GM13977 (cell line): ENCODE measurements at regions not wholly inside any gene's neighbourhood (a gene's known extent, or its start where the extent isn't known, plus 50 kb on each side); places are given as distances from the start of the nearest gene placed in this dataset.

Experiments used
- DNase-seq: peaks from one replicate; pipeline ENCODE4 v3.0.0; 2012; ENCODE audit warnings: low spot score
- CTCF ChIP-seq: IDR thresholded peaks from 2 replicates; pipeline ENCODE4 v1.5.1; 2012; ENCODE audit warnings: mild to moderate bottlenecking, control low read depth; ENCODE audit not compliant: insufficient read depth; ENCODE audit errors: extremely low read depth, missing control alignments
- in situ Hi-C: fragments of 300-500 bp; cut with MboI; formaldehyde crosslinking; loops from one replicate; pipeline ENCODE4 v1.12.0; 2022; ENCODE audit warnings: low sequenced_read_pairs, low pct_unique_long_range_greater_than_20kb, mixed read lengths, inconsistent platforms; ENCODE audit not compliant: unreplicated experiment

- no peak for TF ChIP-seq CTCF
- in situ Hi-C loops = no loop called here
- no peak for DNase-seq
These were observed 55.5 kb upstream of the MEGF10 start for GRCh38 chr5:127235136-127235535.

- DNase-seq = no peak
- in situ Hi-C loops = no loop called here
- TF ChIP-seq CTCF = no peak
These were observed 54.3 kb upstream of the MEGF10 start for GRCh38 chr5:127236254-127236653.
